ENCODE measurements at regions not wholly inside any gene's neighbourhood (a gene's known extent, or its start where the extent isn't known, plus 50 kb on each side); places are given as distances from the start of the nearest gene placed in this dataset.

- no peak for TF ChIP-seq CHD4 (IDR thresholded peaks at IDR 0.05)
- TF ChIP-seq LARP7 (IDR thresholded peaks at IDR 0.05) = no peak
- no peak for TF ChIP-seq JUNB (IDR thresholded peaks at IDR 0.05)
- no peak for TF ChIP-seq HDAC2 (IDR thresholded peaks at IDR 0.05)
- no peak for TF ChIP-seq KDM1A (IDR thresholded peaks at IDR 0.05; ENCODE audit: borderline replicate concordance)
- TF ChIP-seq POLR2A (IDR thresholded peaks at IDR 0.05; ENCODE audit: low read depth, low read length) = no peak
Observed at GRCh38 chr20:6440443-6440799, 317.6 kb upstream of the FERMT1 start.

Data from GM12878 (cell line).